Endodermal cell (in vitro differentiated cells): ENCODE measurements at regions not wholly inside any gene's neighbourhood (a gene's known extent, or its start where the extent isn't known, plus 50 kb on each side); places are given as distances from the start of the nearest gene placed in this dataset.

Experiments used
- DNase-seq: peaks from one replicate; pipeline ENCODE4 v3.0.0-alpha.2; 2017
- H3K27ac ChIP-seq: 2 replicates; pipeline ENCODE4 v1.5.1; 2013; ENCODE audit warnings: mild to moderate bottlenecking, low read depth, low read length, moderate library complexity
- H3K27me3 ChIP-seq: 2 replicates; pipeline ENCODE4 v1.6.1; 2013; ENCODE audit warnings: mild to moderate bottlenecking, low read length, moderate library complexity; ENCODE audit not compliant: insufficient read depth, control insufficient read depth, poor library complexity, severe bottlenecking
- H3K36me3 ChIP-seq: 2 replicates; pipeline ENCODE4 v1.7.0; 2013; ENCODE audit warnings: mild to moderate bottlenecking, low read length, moderate library complexity; ENCODE audit not compliant: control insufficient read depth, insufficient read depth
- H3K4me1 ChIP-seq: one replicate; pipeline ENCODE4 v1.7.0; 2013; ENCODE audit warnings: low read length; ENCODE audit not compliant: control insufficient read depth, insufficient read depth
- H3K4me3 ChIP-seq: 2 replicates; pipeline ENCODE4 v1.5.1; 2013; ENCODE audit warnings: mild to moderate bottlenecking, low read length, moderate library complexity
- H3K9ac ChIP-seq: 2 replicates; pipeline ENCODE4 v1.6.1; 2013; ENCODE audit warnings: mild to moderate bottlenecking, low read length, moderate library complexity; ENCODE audit not compliant: poor library complexity, severe bottlenecking; ENCODE audit errors: extremely low read depth
- H3K9me3 ChIP-seq: 2 replicates; pipeline ENCODE4 v1.6.1; 2013; ENCODE audit warnings: mild to moderate bottlenecking, low read length, moderate library complexity; ENCODE audit not compliant: control insufficient read depth
- H3K27ac Mint-ChIP-seq: 2 replicates; pipeline ENCODE4 v1.8.0; 2020; ENCODE audit warnings: mixed read lengths
- H3K27me3 Mint-ChIP-seq: 2 replicates; pipeline ENCODE4 v1.8.0; 2021; ENCODE audit warnings: mild to moderate bottlenecking, mixed read lengths; ENCODE audit not compliant: insufficient read depth
- H3K36me3 Mint-ChIP-seq: 2 replicates; pipeline ENCODE4 v1.8.0; 2020; ENCODE audit warnings: low read depth, mixed read lengths
- H3K4me1 Mint-ChIP-seq: 2 replicates; pipeline ENCODE4 v1.8.0; 2020; ENCODE audit warnings: mixed read lengths
- H3K4me3 Mint-ChIP-seq: 2 replicates; pipeline ENCODE4 v1.8.0; 2020; ENCODE audit warnings: mild to moderate bottlenecking, moderate library complexity, mixed read lengths
- H3K9me3 Mint-ChIP-seq: 2 replicates; pipeline ENCODE4 v1.8.0; 2020; ENCODE audit warnings: mild to moderate bottlenecking, mixed read lengths
- WGBS, 2 experiments: methylation state at CpG; one replicate each; pipeline versions ENCODE4 v1.1.5 to v1.1.7; 2013; ENCODE audit warnings: missing lambda C conversion rate in 2 of 2, mixed read lengths in 1 of 2; ENCODE audit not compliant: insufficient coverage in 1 of 2, insufficient read length in 1 of 2; 5-methylcytosine and 5-hydroxymethylcytosine counted together
- TF ChIP-seq, protein P1 (sequence below): fragments of 200-600 bp; sonication (generic); conservative IDR thresholded peaks from 2 replicates; pipeline ENCODE4 v1.5.0; 2021; ENCODE audit warnings: antibody characterized with exemption, mild to moderate bottlenecking

GRCh38 chr5:9781275-9781674, 151.1 kb upstream of the TAS2R1 start:
- no peak overlapping the region for H3K4me3 Mint-ChIP-seq
- H3K27ac ChIP-seq, result no peak overlapping the region

GRCh38 chr5:9780501-9780900, 150.3 kb upstream of the TAS2R1 start:
- H3K4me3 Mint-ChIP-seq, result no peak overlapping the region
- Histone ChIP-seq H3K27me3 (no peaks in the 10 kb centered on the region), H3K9ac (no peak overlapping the region), H3K4me3 (no peak overlapping the region), H3K4me1 (peaks cover 3% of the 10 kb centered on the region), H3K9me3 (peaks cover 21% of the 10 kb centered on the region), H3K36me3 (no peaks in the 10 kb centered on the region), H3K27ac (no peak overlapping the region)
- H3K4me1 Mint-ChIP-seq, result peaks cover 17% of the 10 kb centered on the region
- no peak for DNase-seq
- H3K9me3 Mint-ChIP-seq, result peaks cover 19% of the 10 kb centered on the region
- H3K27ac Mint-ChIP-seq, result no peak overlapping the region
- no peaks in the 10 kb centered on the region for H3K36me3 Mint-ChIP-seq
- H3K27me3 Mint-ChIP-seq, result peaks cover 2% of the 10 kb centered on the region
- TF ChIP-seq, protein P1, sequence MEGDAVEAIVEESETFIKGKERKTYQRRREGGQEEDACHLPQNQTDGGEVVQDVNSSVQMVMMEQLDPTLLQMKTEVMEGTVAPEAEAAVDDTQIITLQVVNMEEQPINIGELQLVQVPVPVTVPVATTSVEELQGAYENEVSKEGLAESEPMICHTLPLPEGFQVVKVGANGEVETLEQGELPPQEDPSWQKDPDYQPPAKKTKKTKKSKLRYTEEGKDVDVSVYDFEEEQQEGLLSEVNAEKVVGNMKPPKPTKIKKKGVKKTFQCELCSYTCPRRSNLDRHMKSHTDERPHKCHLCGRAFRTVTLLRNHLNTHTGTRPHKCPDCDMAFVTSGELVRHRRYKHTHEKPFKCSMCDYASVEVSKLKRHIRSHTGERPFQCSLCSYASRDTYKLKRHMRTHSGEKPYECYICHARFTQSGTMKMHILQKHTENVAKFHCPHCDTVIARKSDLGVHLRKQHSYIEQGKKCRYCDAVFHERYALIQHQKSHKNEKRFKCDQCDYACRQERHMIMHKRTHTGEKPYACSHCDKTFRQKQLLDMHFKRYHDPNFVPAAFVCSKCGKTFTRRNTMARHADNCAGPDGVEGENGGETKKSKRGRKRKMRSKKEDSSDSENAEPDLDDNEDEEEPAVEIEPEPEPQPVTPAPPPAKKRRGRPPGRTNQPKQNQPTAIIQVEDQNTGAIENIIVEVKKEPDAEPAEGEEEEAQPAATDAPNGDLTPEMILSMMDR, result no peak
- WGBS, 2 experiments, result 97 to 100% methylated on average over 3 of the region's 11 CpGs

More at GRCh38 chr5:9781275-9781674, 151.1 kb upstream of the TAS2R1 start:
- H3K27me3 ChIP-seq, result no peaks in the 10 kb centered on the region
- peaks cover 21% of the 10 kb centered on the region for H3K9me3 ChIP-seq
- Mint-ChIP-seq H3K9me3 (peaks cover 19% of the 10 kb centered on the region), H3K27me3 (peaks cover 2% of the 10 kb centered on the region), H3K27ac (no peak overlapping the region), H3K4me1 (peaks cover 21% of the 10 kb centered on the region), H3K36me3 (no peaks in the 10 kb centered on the region)
- DNase-seq, result no peak
- TF ChIP-seq, protein P1, result no peak
- H3K4me1 ChIP-seq, result peaks cover 3% of the 10 kb centered on the region
- 87 to 100% methylated on average over 2 of the region's 2 CpGs for WGBS, 2 experiments
- no peak overlapping the region for H3K4me3 ChIP-seq
- H3K9ac ChIP-seq, result no peak overlapping the region
- no peaks in the 10 kb centered on the region for H3K36me3 ChIP-seq

DNA sequence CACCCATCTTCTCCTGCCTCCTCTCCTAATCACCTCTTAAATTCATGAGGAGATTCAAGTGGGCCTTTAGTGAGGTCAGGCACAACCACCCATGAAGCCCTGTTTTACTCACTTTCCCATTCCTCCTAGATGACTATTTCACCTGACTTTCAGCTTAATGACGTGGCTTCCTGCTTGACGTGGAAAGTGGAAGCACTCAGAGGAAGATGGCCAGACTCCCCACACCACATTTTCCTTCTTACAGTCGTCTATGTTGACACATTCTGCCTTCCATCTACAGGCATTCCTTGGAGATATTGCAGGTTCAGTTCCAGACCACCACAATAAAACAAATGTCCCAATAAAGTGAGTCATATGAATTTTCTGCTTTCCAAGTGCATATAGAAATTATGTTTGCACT, 146.4 kb upstream of the TAS2R1 start:
- H3K9ac ChIP-seq, result no peak overlapping the region
- H3K4me1 ChIP-seq, result no peaks in the 10 kb centered on the region
- no peaks in the 10 kb centered on the region for H3K27me3 ChIP-seq
- Mint-ChIP-seq H3K4me1 (peaks cover 7% of the 10 kb centered on the region), H3K27ac (peak overlapping the region; percentile 62), H3K36me3 (no peaks in the 10 kb centered on the region), H3K27me3 (peaks cover 2% of the 10 kb centered on the region), H3K9me3 (peaks cover 19% of the 10 kb centered on the region), H3K4me3 (no peak overlapping the region)
- H3K36me3 ChIP-seq, result no peaks in the 10 kb centered on the region
- H3K9me3 ChIP-seq, result peaks cover 41% of the 10 kb centered on the region
- 93% methylated on average over 3 of the region's 3 CpGs; no CpG with 5 or more reads in 1 of the 2 experiments for WGBS, 2 experiments
- no peak overlapping the region for H3K27ac ChIP-seq
- DNase-seq, result no peak
- H3K4me3 ChIP-seq, result no peak overlapping the region
- TF ChIP-seq, protein P1, result no peak
